C4-2B (cell line): ENCODE measurements at regions not wholly inside any gene's neighbourhood (a gene's known extent, or its start where the extent isn't known, plus 50 kb on each side); places are given as distances from the start of the nearest gene placed in this dataset.

Experiments
- H3K27ac ChIP-seq: fragments of 450-650 bp; 2 replicates; pipeline ENCODE4 v1.5.1; 2017
- ZFX ChIP-seq: fragments of 450-650 bp; IDR thresholded peaks from 2 replicates; pipeline ENCODE4 v1.6.1; 2017
- TF ChIP-seq, protein P1 (sequence below): fragments of 450-650 bp; conservative IDR thresholded peaks from 2 replicates; pipeline ENCODE4 v1.5.1; 2017; ENCODE audit warnings: mild to moderate bottlenecking

DNA sequence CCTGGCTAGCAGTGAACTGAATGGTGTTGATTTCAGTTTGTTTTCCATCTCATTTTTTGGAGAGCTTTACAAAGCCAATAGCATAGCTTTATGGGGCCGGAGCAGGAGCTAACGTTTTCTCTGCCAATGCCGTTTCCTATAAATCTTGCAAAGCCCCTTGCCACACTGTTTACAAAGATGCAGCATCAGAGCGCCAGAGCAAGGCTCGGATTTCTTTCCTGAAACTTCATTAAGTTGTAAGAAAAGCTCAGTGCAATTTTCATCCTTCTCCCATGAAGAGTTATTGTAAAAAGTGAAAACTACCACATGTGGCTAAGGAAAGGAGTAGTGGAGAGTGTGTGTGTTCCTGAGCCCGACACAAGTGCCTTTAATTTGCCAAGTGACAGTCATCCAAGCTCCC, 178.2 kb upstream of the GDNF start:
- TF ChIP-seq, protein P1, sequence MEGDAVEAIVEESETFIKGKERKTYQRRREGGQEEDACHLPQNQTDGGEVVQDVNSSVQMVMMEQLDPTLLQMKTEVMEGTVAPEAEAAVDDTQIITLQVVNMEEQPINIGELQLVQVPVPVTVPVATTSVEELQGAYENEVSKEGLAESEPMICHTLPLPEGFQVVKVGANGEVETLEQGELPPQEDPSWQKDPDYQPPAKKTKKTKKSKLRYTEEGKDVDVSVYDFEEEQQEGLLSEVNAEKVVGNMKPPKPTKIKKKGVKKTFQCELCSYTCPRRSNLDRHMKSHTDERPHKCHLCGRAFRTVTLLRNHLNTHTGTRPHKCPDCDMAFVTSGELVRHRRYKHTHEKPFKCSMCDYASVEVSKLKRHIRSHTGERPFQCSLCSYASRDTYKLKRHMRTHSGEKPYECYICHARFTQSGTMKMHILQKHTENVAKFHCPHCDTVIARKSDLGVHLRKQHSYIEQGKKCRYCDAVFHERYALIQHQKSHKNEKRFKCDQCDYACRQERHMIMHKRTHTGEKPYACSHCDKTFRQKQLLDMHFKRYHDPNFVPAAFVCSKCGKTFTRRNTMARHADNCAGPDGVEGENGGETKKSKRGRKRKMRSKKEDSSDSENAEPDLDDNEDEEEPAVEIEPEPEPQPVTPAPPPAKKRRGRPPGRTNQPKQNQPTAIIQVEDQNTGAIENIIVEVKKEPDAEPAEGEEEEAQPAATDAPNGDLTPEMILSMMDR = no peak
- TF ChIP-seq ZFX = no peak

DNA sequence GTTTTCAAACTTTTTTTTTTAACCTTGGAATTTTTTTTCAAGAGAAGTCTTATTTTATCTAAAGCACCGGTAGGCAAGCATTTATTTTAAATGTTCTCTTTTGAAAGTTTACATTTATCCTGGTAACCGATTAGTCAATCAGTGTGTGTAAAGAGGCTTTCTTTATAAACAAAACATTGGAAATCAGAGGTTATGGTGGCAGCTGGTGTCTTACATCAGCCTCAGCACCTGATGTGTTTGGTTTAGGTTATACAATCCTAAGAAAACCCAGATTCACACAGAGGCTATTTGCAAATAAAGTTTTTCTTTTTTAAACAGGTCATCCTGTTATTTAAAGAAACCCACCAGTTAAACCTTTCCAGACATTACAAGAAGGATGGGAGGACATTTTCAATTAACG, 173.3 kb upstream of the GDNF start:
- H3K27ac ChIP-seq = no peak overlapping the region
- no peak for TF ChIP-seq ZFX
- TF ChIP-seq, protein P1 = no peak

More for the DNA sequence above, 178.2 kb upstream of the GDNF start:
- H3K27ac ChIP-seq = no peak overlapping the region

DNA sequence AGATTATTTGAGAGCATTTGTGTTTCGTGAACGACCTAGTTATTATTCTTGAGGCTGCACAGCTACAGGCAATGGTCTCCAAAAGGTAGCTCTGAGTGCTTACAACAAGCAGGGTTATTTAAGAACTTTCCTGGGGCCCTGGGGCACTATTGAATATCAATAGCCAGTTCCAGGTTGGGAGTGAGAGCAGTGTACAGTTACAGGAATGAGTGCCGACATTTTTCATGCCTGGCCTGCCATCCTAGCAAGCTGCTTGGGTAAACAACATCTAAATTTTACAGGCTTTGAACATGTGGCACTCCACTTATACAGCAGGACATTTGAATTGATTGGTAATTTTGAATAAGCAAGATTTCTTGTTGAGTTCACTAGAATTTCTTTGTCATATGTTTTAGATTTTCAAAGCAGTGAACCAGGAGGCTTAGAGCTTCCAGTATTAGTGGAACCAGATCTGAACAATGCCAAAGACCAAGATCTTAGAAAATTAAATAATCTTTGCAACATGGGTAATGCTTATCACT, 171.9 kb upstream of the GDNF start:
- no peak overlapping the region for H3K27ac ChIP-seq
- TF ChIP-seq, protein P1 = no peak
- TF ChIP-seq ZFX = no peak

DNA sequence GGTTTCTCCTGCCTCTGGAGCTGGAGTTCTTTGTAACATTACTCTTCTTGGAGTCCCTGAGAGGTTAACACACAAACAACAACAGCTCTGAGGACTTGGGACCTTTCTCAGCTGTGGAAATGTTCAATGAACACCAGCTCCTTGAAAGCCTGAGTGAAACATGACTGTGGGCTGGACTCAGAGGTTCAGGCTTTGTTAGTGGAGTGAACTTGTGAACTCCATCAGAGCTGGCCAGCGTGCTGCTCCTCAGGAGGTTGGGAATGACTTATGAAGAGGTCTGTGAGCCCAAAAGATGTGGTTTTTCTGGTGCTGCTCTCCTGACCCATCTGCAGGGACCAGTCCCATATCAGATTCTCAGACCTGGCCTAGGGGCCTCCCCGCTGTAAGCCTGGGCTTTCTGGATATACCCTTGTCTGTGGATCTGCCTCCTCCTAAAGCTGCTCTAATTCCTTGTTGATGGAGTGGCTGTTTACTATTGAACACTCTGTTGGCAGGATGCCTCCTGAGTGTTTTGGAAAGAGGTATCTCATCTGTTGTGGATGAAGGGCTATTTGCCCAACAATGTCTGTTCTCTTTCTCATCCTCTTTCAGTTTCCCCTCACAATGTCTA, 170.0 kb upstream of the GDNF start:
- TF ChIP-seq, protein P1 = no peak
- no peak for TF ChIP-seq ZFX
- H3K27ac ChIP-seq = no peak overlapping the region

DNA sequence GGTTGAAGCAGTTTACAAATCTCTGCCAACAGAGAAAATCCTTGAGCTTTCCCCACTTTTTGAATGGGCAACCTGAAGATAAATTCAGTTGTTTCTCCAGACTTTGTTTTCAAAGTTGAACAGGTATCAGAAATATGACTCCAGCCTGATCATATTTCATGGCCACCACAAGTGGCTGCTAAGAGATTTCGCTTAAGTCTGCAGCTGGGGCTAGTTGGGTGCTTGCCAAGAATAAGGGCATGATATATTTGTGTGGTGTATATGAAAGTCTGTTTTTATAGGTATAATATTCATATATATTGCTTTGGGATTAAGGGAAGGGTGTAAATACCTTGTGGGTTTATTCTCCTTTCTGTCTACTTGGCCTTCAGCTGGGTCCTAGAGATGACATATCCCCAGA, 168.4 kb upstream of the GDNF start:
- TF ChIP-seq, protein P1 = no peak
- TF ChIP-seq ZFX = no peak
- H3K27ac ChIP-seq = no peak overlapping the region

DNA sequence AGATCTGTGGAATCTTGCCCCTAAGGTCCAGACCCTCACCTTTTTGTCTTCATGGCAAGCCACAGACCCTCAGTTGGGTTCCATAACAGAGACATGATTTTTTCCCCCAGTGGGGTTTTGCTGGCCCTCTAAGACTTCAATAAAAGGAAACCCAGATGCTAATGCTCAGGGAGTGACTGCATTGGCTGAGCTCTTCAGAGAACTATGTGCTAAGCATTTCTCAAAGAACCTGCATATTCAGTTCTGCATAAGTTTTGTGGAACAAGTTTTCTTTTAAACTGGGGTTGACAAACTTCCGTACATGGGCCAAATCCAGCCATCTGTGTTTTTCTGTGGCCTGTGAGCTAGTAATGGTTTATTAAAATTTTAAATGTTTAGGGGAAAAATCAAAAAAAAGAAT, 159.8 kb upstream of the GDNF start:
- H3K27ac ChIP-seq = no peak overlapping the region
- TF ChIP-seq, protein P1 = no peak
- no peak for TF ChIP-seq ZFX

DNA sequence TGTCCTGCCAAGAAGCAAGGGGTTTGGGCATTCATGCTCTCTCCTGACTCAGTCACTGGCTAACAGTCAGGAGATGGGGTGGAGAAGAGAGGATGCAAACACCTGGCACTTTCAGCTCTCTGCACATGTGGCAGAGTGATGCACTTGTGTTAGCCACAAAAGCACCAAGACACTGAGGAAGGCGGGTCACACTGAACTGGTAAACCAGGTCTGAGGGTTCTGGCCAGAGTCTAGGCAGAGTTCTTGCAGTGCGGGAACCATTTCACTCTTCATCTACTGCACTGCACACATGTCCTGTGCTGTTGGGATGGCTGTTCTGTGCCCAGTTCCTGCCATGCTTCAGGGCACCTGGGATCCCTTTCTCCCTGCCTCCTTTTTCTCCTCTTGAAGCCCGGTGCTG, 157.1 kb upstream of the GDNF start:
- no peak overlapping the region for H3K27ac ChIP-seq
- TF ChIP-seq, protein P1 = no peak
- TF ChIP-seq ZFX = no peak
